Neural cell (in vitro differentiated cells): ENCODE measurements at regions not wholly inside any gene's neighbourhood (a gene's known extent, or its start where the extent isn't known, plus 50 kb on each side); places are given as distances from the start of the nearest gene placed in this dataset.

Experiments used
- H2AFZ ChIP-seq: fragments of 200-600, 300-800 bp; sonication (generic), shearing (Covaris generic); 2 replicates; pipeline ENCODE4 v1.6.0; 2014; ENCODE audit warnings: low read depth, mild to moderate bottlenecking, antibody characterized with exemption, low read length, moderate library complexity
- H3F3A ChIP-seq: fragments of 200-600 bp; shearing (Covaris generic); 2 replicates; pipeline ENCODE4 v1.6.1; 2016; ENCODE audit warnings: mild to moderate bottlenecking, moderate library complexity, mixed read lengths, antibody characterized with exemption, low read length; ENCODE audit not compliant: insufficient read depth, poor library complexity, severe bottlenecking
- H3K27ac ChIP-seq: fragments of 200-600, 300-800 bp; sonication (generic), shearing (Covaris generic); 2 replicates; pipeline ENCODE4 v1.5.1; 2014; ENCODE audit warnings: mild to moderate bottlenecking, low read length, moderate library complexity
- H3K27me3 ChIP-seq: fragments of 300-800, 200-600 bp; sonication (generic), shearing (Covaris generic); 2 replicates; pipeline ENCODE4 v1.6.0; 2014; ENCODE audit warnings: mild to moderate bottlenecking, low read depth, low read length, moderate library complexity; ENCODE audit not compliant: insufficient read depth
- H3K36me3 ChIP-seq: fragments of 300-800, 200-600 bp; sonication (generic), shearing (Covaris generic); 2 replicates; pipeline ENCODE4 v1.5.1; 2014; ENCODE audit warnings: mild to moderate bottlenecking, antibody characterized with exemption, low read length, moderate library complexity; ENCODE audit not compliant: insufficient read depth
- H3K4me2 ChIP-seq: fragments of 300-800, 200-600 bp; sonication (generic), shearing (Covaris generic); 2 replicates; pipeline ENCODE4 v1.6.0; 2014; ENCODE audit warnings: mild to moderate bottlenecking, low read length
- H3K4me3 ChIP-seq: fragments of 300-800, 200-600 bp; sonication (generic), shearing (Covaris generic); 2 replicates; pipeline ENCODE4 v1.5.1; 2014; ENCODE audit warnings: mild to moderate bottlenecking, low read length, moderate library complexity
- H3K79me2 ChIP-seq: fragments of 200-600 bp; shearing (Covaris generic); replicated peaks from 2 replicates; pipeline ENCODE4 v1.6.0; 2014; ENCODE audit warnings: mild to moderate bottlenecking, low read length, moderate library complexity; ENCODE audit not compliant: insufficient read depth
- H3K9ac ChIP-seq: fragments of 300-800, 200-600 bp; sonication (generic), shearing (Covaris generic); 2 replicates; pipeline ENCODE4 v1.6.1; 2016; ENCODE audit warnings: mild to moderate bottlenecking, low read length, mixed read lengths
- H3K9me2 ChIP-seq: fragments of 200-600 bp; shearing (Covaris generic); 2 replicates; pipeline ENCODE4 v1.6.1; 2016; ENCODE audit warnings: mild to moderate bottlenecking, low read length, mixed read lengths; ENCODE audit not compliant: insufficient read depth
- H3K9me3 ChIP-seq: fragments of 200-600, 300-800 bp; sonication (generic), shearing (Covaris generic); 2 replicates; pipeline ENCODE4 v1.6.1; 2016; ENCODE audit warnings: mild to moderate bottlenecking, mixed run types, low read length, moderate library complexity, mixed read lengths
- H4K20me1 ChIP-seq: fragments of 200-600 bp; shearing (Covaris generic); 2 replicates; pipeline ENCODE4 v1.6.1; 2016; ENCODE audit warnings: mild to moderate bottlenecking, mixed run types; ENCODE audit not compliant: insufficient read depth
- EP300 ChIP-seq: fragments of 450-650 bp; conservative IDR thresholded peaks from 2 replicates; pipeline ENCODE4 v1.6.1; 2014; ENCODE audit warnings: antibody characterized with exemption, mild to moderate bottlenecking, moderate library complexity; ENCODE audit not compliant: poor library complexity, severe bottlenecking
- MXI1 ChIP-seq: fragments of 450-650 bp; conservative IDR thresholded peaks from 2 replicates; pipeline ENCODE4 v1.6.1; 2014; ENCODE audit warnings: antibody characterized with exemption, mild to moderate bottlenecking; ENCODE audit not compliant: poor library complexity, severe bottlenecking
- POLR2AphosphoS5 ChIP-seq: IDR thresholded peaks from 2 replicates; pipeline ENCODE4 v1.6.1; 2012
- RAD21 ChIP-seq: fragments of 450-650 bp; conservative IDR thresholded peaks from 2 replicates; pipeline ENCODE4 v1.6.1; 2014; ENCODE audit warnings: antibody characterized with exemption, mild to moderate bottlenecking, moderate library complexity
- SMC3 ChIP-seq: fragments of 450-650 bp; conservative IDR thresholded peaks from 2 replicates; pipeline ENCODE4 v1.6.1; 2014; ENCODE audit warnings: antibody characterized with exemption, mild to moderate bottlenecking, moderate library complexity; ENCODE audit not compliant: poor library complexity
- TAF1 ChIP-seq: IDR thresholded peaks from 2 replicates; pipeline ENCODE4 v1.6.1; 2012; ENCODE audit warnings: low read depth
- TF ChIP-seq, protein P1 (sequence below): fragments of 450-650 bp; IDR thresholded peaks from 2 replicates; pipeline ENCODE4 v1.5.1; 2014; ENCODE audit warnings: antibody characterized with exemption, mild to moderate bottlenecking, moderate library complexity; ENCODE audit not compliant: poor library complexity, severe bottlenecking
- TF ChIP-seq, protein P2 (sequence below): IDR thresholded peaks from 2 replicates; pipeline ENCODE4 v1.6.1; 2012; ENCODE audit warnings: borderline replicate concordance

DNA sequence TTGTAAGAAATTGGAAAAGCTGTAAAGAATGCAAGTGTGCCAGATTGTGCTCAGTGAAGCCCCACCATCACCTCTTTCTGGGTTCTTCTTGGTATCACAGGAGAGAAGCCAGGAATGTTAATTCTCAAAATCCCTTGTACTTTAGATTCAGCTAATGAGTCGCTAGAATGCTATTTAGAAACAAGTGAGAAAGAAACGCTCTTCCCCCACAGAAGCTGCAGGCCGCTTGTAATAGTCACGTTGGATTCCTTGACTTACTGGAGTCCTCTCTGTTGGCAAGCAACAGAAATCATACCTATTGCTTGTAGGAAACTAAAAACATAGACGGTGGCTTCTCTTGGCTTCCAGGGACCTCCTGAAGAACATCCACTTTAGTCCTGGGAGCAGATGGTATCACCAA is 375.6 kb upstream of the LRATD1 start:
- no peak overlapping the region for H3K4me3 ChIP-seq
- H3K9ac ChIP-seq = no peak overlapping the region
- no peaks in the 10 kb centered on the region for H3K9me3 ChIP-seq
- no peaks in the 10 kb centered on the region for H3K79me2 ChIP-seq
- no peak for TF ChIP-seq MXI1
- TF ChIP-seq, protein P1, sequence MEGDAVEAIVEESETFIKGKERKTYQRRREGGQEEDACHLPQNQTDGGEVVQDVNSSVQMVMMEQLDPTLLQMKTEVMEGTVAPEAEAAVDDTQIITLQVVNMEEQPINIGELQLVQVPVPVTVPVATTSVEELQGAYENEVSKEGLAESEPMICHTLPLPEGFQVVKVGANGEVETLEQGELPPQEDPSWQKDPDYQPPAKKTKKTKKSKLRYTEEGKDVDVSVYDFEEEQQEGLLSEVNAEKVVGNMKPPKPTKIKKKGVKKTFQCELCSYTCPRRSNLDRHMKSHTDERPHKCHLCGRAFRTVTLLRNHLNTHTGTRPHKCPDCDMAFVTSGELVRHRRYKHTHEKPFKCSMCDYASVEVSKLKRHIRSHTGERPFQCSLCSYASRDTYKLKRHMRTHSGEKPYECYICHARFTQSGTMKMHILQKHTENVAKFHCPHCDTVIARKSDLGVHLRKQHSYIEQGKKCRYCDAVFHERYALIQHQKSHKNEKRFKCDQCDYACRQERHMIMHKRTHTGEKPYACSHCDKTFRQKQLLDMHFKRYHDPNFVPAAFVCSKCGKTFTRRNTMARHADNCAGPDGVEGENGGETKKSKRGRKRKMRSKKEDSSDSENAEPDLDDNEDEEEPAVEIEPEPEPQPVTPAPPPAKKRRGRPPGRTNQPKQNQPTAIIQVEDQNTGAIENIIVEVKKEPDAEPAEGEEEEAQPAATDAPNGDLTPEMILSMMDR = no peak
- H3K27me3 ChIP-seq = no peaks in the 10 kb centered on the region
- H3K9me2 ChIP-seq = no peaks in the 10 kb centered on the region
- no peak overlapping the region for H3K27ac ChIP-seq
- H3K4me2 ChIP-seq = no peak overlapping the region
- no peaks in the 10 kb centered on the region for H3F3A ChIP-seq
- no peaks in the 10 kb centered on the region for H3K36me3 ChIP-seq
- no peaks in the 10 kb centered on the region for H4K20me1 ChIP-seq
- H2AFZ ChIP-seq = no peak overlapping the region

DNA sequence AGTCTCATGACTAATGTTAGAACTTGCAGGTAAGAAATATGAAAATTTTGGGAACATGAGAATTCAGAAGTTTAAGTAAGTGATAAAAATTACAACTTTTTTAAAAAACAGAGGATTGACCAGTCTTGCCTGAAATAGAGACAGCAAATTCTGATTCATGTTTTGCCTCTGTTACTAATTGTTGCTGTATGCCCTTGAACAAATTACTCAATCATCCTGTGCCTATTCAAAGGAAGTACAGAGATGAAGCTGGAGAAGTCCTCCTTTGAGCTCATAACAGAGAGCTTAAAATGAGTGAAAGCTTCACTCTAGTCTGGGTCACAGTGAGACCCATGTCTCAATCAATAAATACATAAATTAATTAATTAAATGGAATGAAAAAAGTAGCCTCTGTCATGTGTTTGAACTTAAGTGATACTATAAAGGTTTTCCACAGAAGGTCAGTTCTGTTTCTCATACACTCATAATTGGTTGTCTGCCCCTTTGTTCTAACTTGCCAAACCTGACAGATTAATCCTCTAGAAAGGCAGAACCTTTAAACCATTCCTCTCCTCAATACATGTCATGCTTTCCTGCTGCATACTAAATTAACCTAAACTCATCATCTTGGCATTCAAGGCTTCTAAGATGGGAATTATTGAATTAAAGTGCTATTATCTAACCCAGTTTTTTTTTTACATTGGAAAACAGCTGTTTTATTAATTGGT is 374.6 kb upstream of the LRATD1 start:
- no peak for TF ChIP-seq MXI1
- no peak for TF ChIP-seq POLR2AphosphoS5
- no peak for TF ChIP-seq RAD21
- no peak for TF ChIP-seq SMC3
- TF ChIP-seq, protein P2, sequence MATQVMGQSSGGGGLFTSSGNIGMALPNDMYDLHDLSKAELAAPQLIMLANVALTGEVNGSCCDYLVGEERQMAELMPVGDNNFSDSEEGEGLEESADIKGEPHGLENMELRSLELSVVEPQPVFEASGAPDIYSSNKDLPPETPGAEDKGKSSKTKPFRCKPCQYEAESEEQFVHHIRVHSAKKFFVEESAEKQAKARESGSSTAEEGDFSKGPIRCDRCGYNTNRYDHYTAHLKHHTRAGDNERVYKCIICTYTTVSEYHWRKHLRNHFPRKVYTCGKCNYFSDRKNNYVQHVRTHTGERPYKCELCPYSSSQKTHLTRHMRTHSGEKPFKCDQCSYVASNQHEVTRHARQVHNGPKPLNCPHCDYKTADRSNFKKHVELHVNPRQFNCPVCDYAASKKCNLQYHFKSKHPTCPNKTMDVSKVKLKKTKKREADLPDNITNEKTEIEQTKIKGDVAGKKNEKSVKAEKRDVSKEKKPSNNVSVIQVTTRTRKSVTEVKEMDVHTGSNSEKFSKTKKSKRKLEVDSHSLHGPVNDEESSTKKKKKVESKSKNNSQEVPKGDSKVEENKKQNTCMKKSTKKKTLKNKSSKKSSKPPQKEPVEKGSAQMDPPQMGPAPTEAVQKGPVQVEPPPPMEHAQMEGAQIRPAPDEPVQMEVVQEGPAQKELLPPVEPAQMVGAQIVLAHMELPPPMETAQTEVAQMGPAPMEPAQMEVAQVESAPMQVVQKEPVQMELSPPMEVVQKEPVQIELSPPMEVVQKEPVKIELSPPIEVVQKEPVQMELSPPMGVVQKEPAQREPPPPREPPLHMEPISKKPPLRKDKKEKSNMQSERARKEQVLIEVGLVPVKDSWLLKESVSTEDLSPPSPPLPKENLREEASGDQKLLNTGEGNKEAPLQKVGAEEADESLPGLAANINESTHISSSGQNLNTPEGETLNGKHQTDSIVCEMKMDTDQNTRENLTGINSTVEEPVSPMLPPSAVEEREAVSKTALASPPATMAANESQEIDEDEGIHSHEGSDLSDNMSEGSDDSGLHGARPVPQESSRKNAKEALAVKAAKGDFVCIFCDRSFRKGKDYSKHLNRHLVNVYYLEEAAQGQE = no peak
- no peak for TF ChIP-seq TAF1
- TF ChIP-seq EP300 = no peak
- TF ChIP-seq, protein P1 = no peak
- Histone ChIP-seq H3K27ac (no peak overlapping the region), H3K4me3 (no peak overlapping the region), H3K27me3 (no peaks in the 10 kb centered on the region), H3K9me3 (no peaks in the 10 kb centered on the region), H2AFZ (no peak overlapping the region), H3K36me3 (no peaks in the 10 kb centered on the region), H3F3A (no peaks in the 10 kb centered on the region), H4K20me1 (no peaks in the 10 kb centered on the region), H3K9me2 (no peaks in the 10 kb centered on the region), H3K9ac (no peak overlapping the region), H3K4me2 (no peak overlapping the region), H3K79me2 (no peaks in the 10 kb centered on the region)
